GM18511 (cell line): ENCODE measurements at regions not wholly inside any gene's neighbourhood (a gene's known extent, or its start where the extent isn't known, plus 50 kb on each side); places are given as distances from the start of the nearest gene placed in this dataset.

Experiments used
- ATAC-seq: cut with Tn5 transposase; IDR thresholded peaks from one replicate; pipeline ENCODE4 v1.9.1; 2021; ENCODE audit warnings: mild to moderate bottlenecking, moderate library complexity; ENCODE audit not compliant: unreplicated experiment

- ATAC-seq, result no peak
Measured at GRCh38 chr5:164881442-164881841, 1376.0 kb downstream of the MAT2B start.

GRCh38 chr5:164885179-164885578 lies 1379.8 kb downstream of the MAT2B start:
- ATAC-seq, result no peak

- ATAC-seq, result no peak
Measured at GRCh38 chr5:164893071-164893470, 1387.7 kb downstream of the MAT2B start.

- ATAC-seq, result no peak
Measured at GRCh38 chr5:164898705-164899104, 1393.3 kb downstream of the MAT2B start.

- ATAC-seq, result no peak
Measured at GRCh38 chr5:164909673-164910072, 1404.3 kb downstream of the MAT2B start.

GRCh38 chr5:164921722-164922121 lies 1416.3 kb downstream of the MAT2B start:
- no peak for ATAC-seq

GRCh38 chr5:164934039-164934438 lies 1428.6 kb downstream of the MAT2B start:
- no peak for ATAC-seq

GRCh38 chr5:164934561-164934960 lies 1429.1 kb downstream of the MAT2B start:
- no peak for ATAC-seq

- ATAC-seq, result no peak
Measured at GRCh38 chr5:164941132-164941531, 1435.7 kb downstream of the MAT2B start.

GRCh38 chr5:164950927-164951326 lies 1445.5 kb downstream of the MAT2B start:
- ATAC-seq, result no peak

GRCh38 chr5:164951570-164951969 lies 1446.2 kb downstream of the MAT2B start:
- ATAC-seq, result no peak

- ATAC-seq, result no peak
Measured at GRCh38 chr5:164958688-164959087, 1453.3 kb downstream of the MAT2B start.

- ATAC-seq, result no peak
Measured at GRCh38 chr5:164959761-164960160, 1454.3 kb downstream of the MAT2B start.

GRCh38 chr5:164962329-164962961 lies 1457.0 kb downstream of the MAT2B start:
- ATAC-seq, result no peak

GRCh38 chr5:164966611-164967010 lies 1461.2 kb downstream of the MAT2B start:
- ATAC-seq, result no peak

GRCh38 chr5:164967354-164967753 lies 1461.9 kb downstream of the MAT2B start:
- no peak for ATAC-seq

GRCh38 chr5:164972973-164973372 lies 1467.6 kb downstream of the MAT2B start:
- ATAC-seq, result no peak

GRCh38 chr5:164975986-164976385 lies 1470.6 kb downstream of the MAT2B start:
- ATAC-seq, result no peak

- ATAC-seq, result no peak
Measured at GRCh38 chr5:164980480-164980879, 1475.1 kb downstream of the MAT2B start.

- ATAC-seq, result no peak
Measured at GRCh38 chr5:164998142-164998541, 1492.7 kb downstream of the MAT2B start.

GRCh38 chr5:164998590-164998989 lies 1493.2 kb downstream of the MAT2B start:
- no peak for ATAC-seq

- ATAC-seq, result no peak
Measured at GRCh38 chr5:165000479-165001190, 1495.2 kb downstream of the MAT2B start.

GRCh38 chr5:165003283-165003682 lies 1497.9 kb downstream of the MAT2B start:
- ATAC-seq, result no peak
